ENCODE measurements at regions not wholly inside any gene's neighbourhood (a gene's known extent, or its start where the extent isn't known, plus 50 kb on each side); places are given as distances from the start of the nearest gene placed in this dataset.

DNA sequence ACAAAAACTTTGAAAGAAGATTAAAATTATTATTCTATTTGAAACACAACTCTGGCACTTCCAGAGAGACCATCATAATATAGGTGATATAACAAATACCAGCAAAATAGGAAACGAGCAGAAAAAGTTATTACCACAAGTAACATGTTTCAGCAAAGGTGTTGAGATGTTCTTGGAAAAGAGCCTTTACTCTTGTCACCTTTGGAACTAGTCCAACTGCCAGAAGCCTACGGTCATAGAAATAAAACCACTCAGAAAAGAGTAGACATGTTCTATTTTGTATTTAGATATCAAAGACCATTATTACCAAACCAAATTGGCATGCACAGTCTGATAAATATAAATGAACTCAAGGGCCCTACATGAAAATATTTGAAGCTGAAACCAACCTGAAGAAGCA, 145.0 kb upstream of the DMAC1 start:
- H4K8ac ChIP-seq (replicated peaks; ENCODE audit: insufficient read length, low read depth, low read length): no peak overlapping the region
- no peak overlapping the region for H4K5ac ChIP-seq (ENCODE audit: insufficient read length, low read depth, low read length)
- H3K27ac ChIP-seq (ENCODE audit: insufficient read length, low read depth, low read length): no peak overlapping the region
- no CpG with 5 or more reads among the region's 2 CpGs for WGBS (ENCODE audit: extremely low coverage, insufficient read length, low lambda C conversion rate)
- H3K4me1 ChIP-seq (ENCODE audit: insufficient read depth, low read length): no peaks in the 10 kb centered on the region
- H3K23me2 ChIP-seq (ENCODE audit: insufficient read length, low read depth, low read length, poor library complexity, severe bottlenecking): no peaks in the 10 kb centered on the region
- no peaks in the 10 kb centered on the region for H3K9me3 ChIP-seq (ENCODE audit: control insufficient read depth, low read depth, low read length)
- TF ChIP-seq, protein P1, sequence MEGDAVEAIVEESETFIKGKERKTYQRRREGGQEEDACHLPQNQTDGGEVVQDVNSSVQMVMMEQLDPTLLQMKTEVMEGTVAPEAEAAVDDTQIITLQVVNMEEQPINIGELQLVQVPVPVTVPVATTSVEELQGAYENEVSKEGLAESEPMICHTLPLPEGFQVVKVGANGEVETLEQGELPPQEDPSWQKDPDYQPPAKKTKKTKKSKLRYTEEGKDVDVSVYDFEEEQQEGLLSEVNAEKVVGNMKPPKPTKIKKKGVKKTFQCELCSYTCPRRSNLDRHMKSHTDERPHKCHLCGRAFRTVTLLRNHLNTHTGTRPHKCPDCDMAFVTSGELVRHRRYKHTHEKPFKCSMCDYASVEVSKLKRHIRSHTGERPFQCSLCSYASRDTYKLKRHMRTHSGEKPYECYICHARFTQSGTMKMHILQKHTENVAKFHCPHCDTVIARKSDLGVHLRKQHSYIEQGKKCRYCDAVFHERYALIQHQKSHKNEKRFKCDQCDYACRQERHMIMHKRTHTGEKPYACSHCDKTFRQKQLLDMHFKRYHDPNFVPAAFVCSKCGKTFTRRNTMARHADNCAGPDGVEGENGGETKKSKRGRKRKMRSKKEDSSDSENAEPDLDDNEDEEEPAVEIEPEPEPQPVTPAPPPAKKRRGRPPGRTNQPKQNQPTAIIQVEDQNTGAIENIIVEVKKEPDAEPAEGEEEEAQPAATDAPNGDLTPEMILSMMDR (conservative IDR thresholded peaks at IDR 0.05): no peak
- H3K79me1 ChIP-seq (ENCODE audit: insufficient read depth, low read depth, low read length, poor library complexity, severe bottlenecking): no peaks in the 10 kb centered on the region
- no peak overlapping the region for H3K18ac ChIP-seq (ENCODE audit: insufficient read length, low read depth, low read length)
- H4K91ac ChIP-seq (ENCODE audit: insufficient read length, low read depth, low read length): no peak overlapping the region
- DNase-seq: no peak
- no peak overlapping the region for H2BK20ac ChIP-seq (ENCODE audit: low read depth, low read length, poor library complexity, severe bottlenecking)
- H3K27ac Mint-ChIP-seq: no peak overlapping the region
- no peak overlapping the region for H2AFZ ChIP-seq (ENCODE audit: low read length)
- no peak overlapping the region for H2BK15ac ChIP-seq (ENCODE audit: low read depth, low read length)
- H3K4me2 ChIP-seq (ENCODE audit: insufficient read depth, insufficient read length, low read length): no peak overlapping the region
- no peaks in the 10 kb centered on the region for H3K4me1 Mint-ChIP-seq
- H3K56ac ChIP-seq (ENCODE audit: insufficient read length, low read depth, low read length): no peak overlapping the region
- H3K14ac ChIP-seq (ENCODE audit: insufficient read depth, low read length): no peak overlapping the region
- H3K27me3 ChIP-seq (ENCODE audit: insufficient read depth, low read length): no peaks in the 10 kb centered on the region
- no peak overlapping the region for H2AK5ac ChIP-seq (ENCODE audit: insufficient read length, low read length)
- H3K79me2 ChIP-seq (ENCODE audit: insufficient read depth, low read length): no peaks in the 10 kb centered on the region
- H4K20me1 ChIP-seq (ENCODE audit: control insufficient read depth, insufficient read depth, insufficient read length): no peaks in the 10 kb centered on the region
- H3K27me3 Mint-ChIP-seq (ENCODE audit: low read depth): peaks cover 2% of the 10 kb centered on the region; the same call in 1 of the 2 replicates
- no peak overlapping the region for H2BK120ac ChIP-seq (ENCODE audit: low read depth, low read length, poor library complexity, severe bottlenecking)
- H3K4me3 Mint-ChIP-seq: no peak overlapping the region
- no peak overlapping the region for H3K9ac ChIP-seq (ENCODE audit: extremely low read depth, insufficient read length, low read length)
- H3K36me3 Mint-ChIP-seq (ENCODE audit: insufficient read depth in 1 of 3, low read depth in 3 of 3): peaks cover 0 to 3% (median 0%) of the 10 kb centered on the region in 3 experiments; a peak in 1 of 7 replicates
- H3K9me3 Mint-ChIP-seq: peaks cover 2 to 5% of the 10 kb centered on the region in 2 experiments; a peak in 3 of 5 replicates
- no peak overlapping the region for H3T11ph ChIP-seq (ENCODE audit: low read length)
- H3K23ac ChIP-seq (ENCODE audit: insufficient read length, low read depth, low read length): no peak overlapping the region
- no peak overlapping the region for H2BK5ac ChIP-seq (ENCODE audit: insufficient read length, low read length)
- no peak overlapping the region for H2BK12ac ChIP-seq (ENCODE audit: insufficient read length, low read depth, low read length)
- no peak overlapping the region for H3K4ac ChIP-seq (ENCODE audit: low read depth, low read length)

Measured in H9 (cell line).